ENCODE measurements at regions not wholly inside any gene's neighbourhood (a gene's known extent, or its start where the extent isn't known, plus 50 kb on each side); places are given as distances from the start of the nearest gene placed in this dataset.
"Not testable (repeated sequence)": the region's sequence is repeated elsewhere in the genome, so short reads cannot be mapped to it uniquely, and the experiment has no call there.

DNA sequence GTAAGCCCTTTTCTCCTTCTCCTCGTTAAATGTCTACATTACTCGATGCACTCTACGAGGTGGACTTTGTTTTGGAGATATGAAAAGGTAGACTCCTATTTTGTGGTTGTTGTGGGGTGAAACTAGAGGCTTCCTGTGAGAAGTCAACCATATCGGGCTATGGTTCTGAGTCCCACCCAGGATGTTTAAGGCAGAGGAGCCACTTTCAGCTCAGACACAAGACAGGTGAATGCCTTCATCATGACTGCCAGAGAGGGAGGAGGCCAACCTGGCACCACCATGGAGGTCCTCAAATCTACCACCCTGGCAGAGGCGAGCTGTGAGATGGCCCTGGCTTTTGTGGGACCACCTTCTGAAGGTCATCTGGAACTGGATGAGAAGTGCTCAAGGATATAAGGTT is 154.4 kb upstream of the KLF3 start:
- no peak for DNase-seq
- in situ Hi-C loops (cut with HindIII; ENCODE audit: low pct_ligation_motif_present, low pct_unique_long_range_greater_than_20kb, low sequenced_read_pairs): no loop called here

DNA sequence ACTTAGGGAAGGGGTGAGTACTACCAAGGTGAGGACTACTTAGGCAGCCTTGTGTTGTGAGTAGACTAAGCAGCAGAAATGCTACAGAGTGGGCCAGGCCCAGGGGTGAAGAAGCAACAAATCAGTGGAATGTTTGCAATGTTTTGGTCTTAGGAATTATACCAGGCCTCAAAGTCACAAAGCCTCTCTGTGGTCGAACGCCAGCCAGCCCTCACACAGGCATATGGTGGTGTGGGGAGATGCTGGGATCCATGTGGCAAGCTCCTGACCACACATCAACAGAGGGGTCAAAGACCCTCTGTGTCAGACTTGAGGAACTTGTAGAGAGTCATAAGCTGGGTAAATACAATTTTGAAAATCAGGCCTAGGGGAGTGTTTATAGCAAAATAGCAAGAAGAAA is 153.8 kb upstream of the KLF3 start:
- DNase-seq: no peak
- in situ Hi-C loops (cut with HindIII; ENCODE audit: low pct_ligation_motif_present, low pct_unique_long_range_greater_than_20kb, low sequenced_read_pairs): no loop called here

GRCh38 chr4:38511702-38512101 is 152.3 kb upstream of the KLF3 start:
- in situ Hi-C loops (cut with HindIII; ENCODE audit: low pct_ligation_motif_present, low pct_unique_long_range_greater_than_20kb, low sequenced_read_pairs): no loop called here

DNA sequence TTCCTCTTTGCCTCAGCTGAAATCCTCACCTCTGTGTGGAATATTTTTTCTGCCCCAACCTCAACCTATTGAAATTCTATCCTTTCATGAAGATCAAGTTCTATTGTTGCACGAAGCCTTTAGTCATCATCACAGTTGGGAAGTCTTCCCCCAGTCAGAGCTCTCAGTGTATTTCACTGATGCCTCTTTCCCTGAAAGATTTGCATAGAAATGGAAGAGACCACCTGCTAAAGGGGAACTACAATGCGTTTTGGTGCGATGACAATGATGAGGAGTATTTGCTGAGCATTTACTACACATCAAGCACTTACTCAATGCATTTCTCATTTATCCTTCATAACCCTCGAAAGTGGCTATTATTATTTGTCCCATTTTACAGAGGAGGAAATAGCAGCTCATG is 151.2 kb upstream of the KLF3 start:
- in situ Hi-C loops (cut with HindIII; ENCODE audit: low pct_ligation_motif_present, low pct_unique_long_range_greater_than_20kb, low sequenced_read_pairs): no loop called here
- no peak for DNase-seq

More at GRCh38 chr4:38511702-38512101, 152.3 kb upstream of the KLF3 start:
- no peak for DNase-seq

GRCh38 chr4:38514465-38515146 is 149.4 kb upstream of the KLF3 start:
- DNase-seq: no peak
- in situ Hi-C loops (cut with HindIII; ENCODE audit: low pct_ligation_motif_present, low pct_unique_long_range_greater_than_20kb, low sequenced_read_pairs): no loop called here

- DNase-seq: no peak
- in situ Hi-C loops (cut with HindIII; ENCODE audit: low pct_ligation_motif_present, low pct_unique_long_range_greater_than_20kb, low sequenced_read_pairs): no loop called here
Observed at GRCh38 chr4:38516190-38516589, 147.8 kb upstream of the KLF3 start.

DNA sequence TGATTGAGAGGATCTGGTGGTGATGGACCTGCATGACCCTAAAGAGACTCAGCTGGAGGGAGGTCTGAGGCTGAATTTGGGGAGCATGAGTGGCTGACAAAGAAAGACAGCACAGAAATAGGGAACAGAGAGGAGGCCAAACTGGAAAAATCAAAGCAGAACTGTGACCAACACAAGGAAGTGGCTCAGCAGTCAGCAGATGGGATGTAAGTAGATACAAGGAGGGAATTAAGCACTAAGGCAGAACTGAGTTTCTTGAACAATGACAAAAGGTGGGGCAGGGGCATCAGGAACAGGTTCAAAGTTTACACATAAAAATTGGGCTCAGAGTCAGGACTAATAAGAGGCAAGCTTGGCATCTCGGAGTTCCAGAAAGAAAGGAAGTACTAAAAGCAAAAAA is 144.3 kb upstream of the KLF3 start:
- DNase-seq: no peak
- in situ Hi-C loops (cut with HindIII; ENCODE audit: low pct_ligation_motif_present, low pct_unique_long_range_greater_than_20kb, low sequenced_read_pairs): no loop called here

DNA sequence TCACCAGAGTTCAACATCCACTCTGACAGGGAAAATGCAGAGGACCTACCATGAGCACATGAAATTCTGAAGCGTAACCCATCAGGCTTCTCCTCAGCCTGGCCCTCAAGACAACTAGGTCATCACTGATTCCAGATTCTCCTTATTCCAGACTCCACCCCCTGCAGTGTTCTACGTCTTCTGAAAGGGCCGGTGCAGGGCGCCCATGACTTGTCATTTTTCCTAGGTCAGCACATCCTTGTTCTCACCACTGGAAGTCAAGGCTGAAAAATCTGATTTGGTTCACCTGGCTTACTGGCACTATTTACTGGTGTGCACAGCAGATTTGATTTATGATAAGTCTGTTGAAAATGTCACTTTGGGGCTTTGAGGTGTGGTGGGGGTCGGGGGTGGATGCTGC is 140.9 kb upstream of the KLF3 start:
- no peak for DNase-seq
- in situ Hi-C loops (cut with HindIII; ENCODE audit: low pct_ligation_motif_present, low pct_unique_long_range_greater_than_20kb, low sequenced_read_pairs): no loop called here

DNA sequence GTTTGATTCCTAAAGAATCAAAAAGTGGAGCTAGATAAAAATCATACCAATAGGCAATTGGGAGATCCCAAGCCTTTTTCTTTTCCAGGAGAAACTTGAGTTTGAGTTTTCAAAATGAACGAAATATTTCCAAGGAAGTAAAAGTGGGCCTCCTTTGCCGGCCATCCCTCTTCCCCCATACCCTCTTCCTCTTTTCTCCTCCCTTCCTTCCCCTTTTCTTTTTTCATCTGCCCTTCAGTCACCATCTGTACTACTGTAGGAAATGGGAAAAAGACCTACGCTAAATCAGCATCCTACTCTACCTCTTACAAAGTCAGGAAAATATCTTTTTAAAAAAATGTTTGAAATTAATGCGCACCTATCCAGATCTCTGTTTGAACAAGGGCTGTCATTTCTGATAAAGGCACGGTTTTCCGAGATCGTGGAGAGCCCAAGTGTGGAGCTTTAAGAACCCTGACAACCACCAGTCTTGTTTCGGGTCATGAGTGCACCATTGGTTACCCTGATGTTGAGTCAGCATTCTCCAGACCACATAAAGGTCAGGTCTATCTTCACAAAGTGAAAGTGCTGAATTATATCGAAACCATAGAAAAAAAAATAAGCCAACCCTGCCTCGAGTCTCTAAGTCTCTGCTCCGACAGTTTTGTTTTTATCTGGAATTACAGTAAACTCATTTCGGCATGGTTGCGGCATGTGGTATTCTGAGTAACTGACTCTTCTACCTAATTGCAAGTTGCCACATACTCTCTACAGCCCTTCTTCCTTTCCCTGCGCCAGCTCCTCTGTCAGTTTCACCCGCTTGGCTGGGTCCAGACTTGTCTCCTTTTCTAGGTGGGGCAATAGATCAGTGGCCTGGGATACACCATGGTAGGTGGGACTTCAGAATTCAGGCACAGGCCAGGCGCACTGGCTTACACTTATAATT is 140.2 kb upstream of the KLF3 start:
- in situ Hi-C loops (cut with HindIII; ENCODE audit: low pct_ligation_motif_present, low pct_unique_long_range_greater_than_20kb, low sequenced_read_pairs): no loop called here
- no peak for DNase-seq

GRCh38 chr4:38526412-38526811 is 137.6 kb upstream of the KLF3 start:
- in situ Hi-C loops (cut with HindIII; ENCODE audit: low pct_ligation_motif_present, low pct_unique_long_range_greater_than_20kb, low sequenced_read_pairs): no loop called here
- DNase-seq: no peak

DNA sequence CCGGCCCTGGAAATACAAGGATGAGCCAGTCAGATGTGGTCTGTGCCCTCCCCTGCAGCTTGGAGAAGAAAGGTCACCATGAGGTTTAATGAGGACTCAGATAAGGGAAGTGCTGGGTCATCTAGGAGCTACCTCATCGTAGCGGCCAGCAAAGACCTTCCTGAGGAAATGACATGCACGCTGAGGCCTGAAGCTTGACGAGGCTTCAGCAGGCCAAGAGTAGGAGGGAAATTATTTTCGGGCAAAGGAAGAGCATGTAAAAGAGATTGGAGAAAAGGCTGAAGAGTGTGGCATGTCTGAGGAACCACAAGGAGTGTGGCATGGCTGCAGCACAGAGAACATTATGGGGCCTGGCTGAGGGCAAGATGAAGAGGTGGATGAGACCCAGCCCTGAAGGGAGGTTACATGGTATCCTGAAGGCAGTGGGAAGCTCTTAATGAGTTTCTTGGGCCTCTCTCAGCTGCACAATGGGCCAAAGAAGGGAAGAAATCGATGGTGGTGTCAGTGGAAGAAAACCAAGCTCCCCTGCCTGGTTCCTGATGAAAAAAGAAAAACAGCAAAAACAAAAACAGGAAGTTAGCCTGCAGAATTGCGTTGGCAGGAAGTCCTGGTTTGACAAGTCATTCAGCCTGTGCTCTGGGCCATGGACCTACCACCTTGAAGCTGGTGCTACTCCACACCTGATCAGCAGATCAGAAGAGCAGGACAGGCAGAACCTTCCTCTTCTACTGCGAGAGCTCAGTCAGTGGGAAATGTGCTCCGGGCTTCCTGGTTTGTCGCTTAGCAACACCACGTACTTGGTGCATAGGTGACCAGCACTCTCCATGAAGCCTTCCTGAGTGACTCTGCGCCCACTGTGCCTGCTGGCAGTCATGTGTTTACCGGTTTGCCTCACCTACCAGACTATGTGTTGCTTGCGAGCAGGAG is 134.5 kb upstream of the KLF3 start:
- in situ Hi-C loops (cut with HindIII; ENCODE audit: low pct_ligation_motif_present, low pct_unique_long_range_greater_than_20kb, low sequenced_read_pairs): no loop called here
- DNase-seq: no peak

- DNase-seq: no peak
- in situ Hi-C loops (cut with HindIII; ENCODE audit: low pct_ligation_motif_present, low pct_unique_long_range_greater_than_20kb, low sequenced_read_pairs): no loop called here
Observed at GRCh38 chr4:38530486-38530885, 133.5 kb upstream of the KLF3 start.

DNA sequence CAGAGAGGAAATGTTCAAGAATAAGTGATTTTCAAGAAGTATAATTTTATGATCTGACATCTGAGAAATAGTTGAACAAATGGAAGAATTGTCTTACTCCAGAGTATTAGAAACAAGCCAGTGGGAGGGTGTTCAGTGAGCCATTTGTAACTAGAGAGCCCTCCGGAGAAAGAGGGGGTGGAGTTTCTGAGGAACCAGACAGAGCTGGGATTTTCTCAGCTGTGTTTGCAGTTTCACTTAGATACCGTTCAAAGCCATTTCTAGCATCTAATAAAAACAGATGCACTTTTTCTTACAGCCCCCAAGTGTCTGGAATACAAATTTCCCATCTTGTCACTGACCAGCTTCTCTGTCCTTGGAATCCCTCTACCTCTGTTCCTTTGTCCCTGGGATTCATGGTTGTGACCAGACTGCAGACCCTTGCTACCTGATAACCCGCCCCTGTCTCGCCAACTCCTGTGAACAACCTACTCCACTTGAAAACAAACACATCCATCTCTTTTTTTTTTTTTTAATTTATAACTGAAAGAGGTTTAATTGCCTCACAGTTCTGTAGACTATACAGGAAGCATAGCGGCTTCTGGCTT is 132.8 kb upstream of the KLF3 start:
- no peak for DNase-seq
- in situ Hi-C loops (cut with HindIII; ENCODE audit: low pct_ligation_motif_present, low pct_unique_long_range_greater_than_20kb, low sequenced_read_pairs): no loop called here

GRCh38 chr4:38532908-38533499 is 131.0 kb upstream of the KLF3 start:
- in situ Hi-C loops (cut with HindIII; ENCODE audit: low pct_ligation_motif_present, low pct_unique_long_range_greater_than_20kb, low sequenced_read_pairs): no loop called here
- DNase-seq: no peak

GRCh38 chr4:38534344-38535045 is 129.5 kb upstream of the KLF3 start:
- DNase-seq: no peak
- in situ Hi-C loops (cut with HindIII; ENCODE audit: low pct_ligation_motif_present, low pct_unique_long_range_greater_than_20kb, low sequenced_read_pairs): no loop called here

GRCh38 chr4:38535071-38535470 is 128.9 kb upstream of the KLF3 start:
- in situ Hi-C loops (cut with HindIII; ENCODE audit: low pct_ligation_motif_present, low pct_unique_long_range_greater_than_20kb, low sequenced_read_pairs); DNase-seq: not testable (repeated sequence)

DNA sequence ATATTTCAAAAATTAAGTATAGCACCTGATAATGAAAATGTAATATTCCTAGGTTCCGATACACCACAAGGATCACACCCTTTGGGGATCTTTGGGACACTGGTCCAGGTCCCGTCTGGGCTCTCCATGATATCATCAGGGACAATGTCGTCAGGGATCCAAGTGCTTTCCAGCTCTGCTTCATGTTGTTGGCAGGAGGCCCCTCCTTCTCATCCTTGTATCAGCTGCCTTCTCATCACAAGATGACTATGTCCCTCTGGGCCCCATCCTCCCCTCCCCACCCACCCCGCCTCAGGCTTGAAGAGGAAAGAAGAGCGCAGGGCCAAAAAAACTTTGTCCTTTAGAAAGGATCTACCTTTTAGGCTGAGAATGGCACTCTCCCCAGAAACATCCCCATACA is 128.3 kb upstream of the KLF3 start:
- in situ Hi-C loops (cut with HindIII; ENCODE audit: low pct_ligation_motif_present, low pct_unique_long_range_greater_than_20kb, low sequenced_read_pairs): no loop called here
- no peak for DNase-seq

DNA sequence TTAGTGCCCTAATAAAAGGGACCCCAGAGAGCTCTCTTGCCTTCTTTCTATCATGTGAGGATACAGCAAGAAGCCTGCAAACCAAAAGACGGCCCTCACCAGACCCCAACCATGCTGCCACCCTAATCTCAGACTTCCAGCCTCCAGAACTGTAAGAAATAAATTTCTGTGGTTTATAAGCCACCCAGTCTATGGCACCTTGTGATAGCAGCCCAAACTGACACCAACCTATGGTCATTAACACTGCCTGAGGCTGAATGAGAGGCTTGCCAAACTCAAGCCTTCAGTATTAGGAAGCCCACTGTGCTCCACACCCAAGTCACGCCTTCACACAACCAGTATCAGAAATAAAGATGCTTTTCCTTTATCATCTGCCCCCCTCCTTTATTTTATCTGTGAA is 127.3 kb upstream of the KLF3 start:
- DNase-seq: no peak
- in situ Hi-C loops (cut with HindIII; ENCODE audit: low pct_ligation_motif_present, low pct_unique_long_range_greater_than_20kb, low sequenced_read_pairs): no loop called here
